Naive thymus-derived CD4-positive, alpha-beta T cell (primary cell): ENCODE measurements at regions not wholly inside any gene's neighbourhood (a gene's known extent, or its start where the extent isn't known, plus 50 kb on each side); places are given as distances from the start of the nearest gene placed in this dataset.

Experiments
- ATAC-seq: fragments of 150-1000 bp; cut with Tn5 transposase; 2 replicates; pipeline ENCODE4 v1.10.0; 2021; ENCODE audit warnings: mild to moderate bottlenecking, moderate library complexity
- CTCF ChIA-PET: fragments of 350-600 bp; sonication (Branson Sonifier 250); formaldehyde crosslinking; loops from one replicate; lab custom pipeline; 2021; ENCODE audit warnings: antibody characterized with exemption; lab: Charles Lee
- POLR2A ChIA-PET: fragments of 350-600 bp; sonication (Branson Sonifier 250); formaldehyde crosslinking; loops from one replicate; lab custom pipeline; 2021; ENCODE audit warnings: antibody characterized with exemption, inconsistent platforms; lab: Charles Lee
- DNase-seq, 9 donors: peaks; one replicate each; pipeline versions ENCODE4 v3.0.0 to v3.0.0-alpha.2; 2020 to 2022; ENCODE audit warnings: mixed read lengths in 1 of 9
- H3K27ac ChIP-seq: one replicate; pipeline ENCODE4 v1.7.0; 2013; ENCODE audit warnings: mild to moderate bottlenecking, low read depth, low read length, moderate library complexity
- H3K27me3 ChIP-seq, 2 donors: one replicate each; pipeline ENCODE4 v1.7.0; 2013; ENCODE audit warnings: low read length in 2 of 2, mild to moderate bottlenecking in 2 of 2, moderate library complexity in 2 of 2; ENCODE audit not compliant: control insufficient read depth in 2 of 2, insufficient read depth in 2 of 2
- H3K36me3 ChIP-seq, 3 experiments: 1 replicate in 2 of 3; 2 replicates in 1 of 3; pipeline ENCODE4 v1.7.0; 2013; ENCODE audit warnings: low read length in 3 of 3, mild to moderate bottlenecking in 3 of 3, moderate library complexity in 1 of 3; ENCODE audit not compliant: insufficient read depth in 3 of 3, control insufficient read depth in 2 of 3
- H3K4me1 ChIP-seq, 2 donors: one replicate each; pipeline ENCODE4 v1.7.0; 2013; ENCODE audit warnings: low read length in 2 of 2, mild to moderate bottlenecking in 2 of 2, moderate library complexity in 1 of 2; ENCODE audit not compliant: control insufficient read depth in 2 of 2, insufficient read depth in 2 of 2
- H3K4me3 ChIP-seq: 2 replicates; pipeline ENCODE4 v1.7.0; 2013; ENCODE audit warnings: mild to moderate bottlenecking, low read length
- H3K9me3 ChIP-seq, 3 experiments: 1 replicate in 2 of 3; 2 replicates in 1 of 3; pipeline ENCODE4 v1.7.0; 2013; ENCODE audit warnings: low read length in 3 of 3; ENCODE audit not compliant: control insufficient read depth in 2 of 3
- H3K27ac Mint-ChIP-seq, 9 donors: one replicate each; pipeline ENCODE4 v1.8.0; 2020 to 2022; ENCODE audit warnings: mixed read lengths in 9 of 9, mild to moderate bottlenecking in 8 of 9, moderate library complexity in 5 of 9, inconsistent platforms in 2 of 9
- H3K27me3 Mint-ChIP-seq, 5 donors: one replicate each; pipeline ENCODE4 v1.8.0; 2021 to 2022; ENCODE audit warnings: mixed read lengths in 5 of 5, mild to moderate bottlenecking in 1 of 5
- H3K36me3 Mint-ChIP-seq, 5 donors: one replicate each; pipeline ENCODE4 v1.8.0; 2020 to 2022; ENCODE audit warnings: mixed read lengths in 5 of 5, mild to moderate bottlenecking in 3 of 5, inconsistent platforms in 1 of 5
- H3K4me1 Mint-ChIP-seq, 7 donors: one replicate each; pipeline ENCODE4 v1.8.0; 2020 to 2022; ENCODE audit warnings: mixed read lengths in 7 of 7, mild to moderate bottlenecking in 3 of 7, inconsistent platforms in 1 of 7
- H3K4me3 Mint-ChIP-seq, 10 donors: one replicate each; pipeline ENCODE4 v1.8.0; 2020 to 2022; ENCODE audit warnings: mild to moderate bottlenecking in 10 of 10, mixed read lengths in 10 of 10, moderate library complexity in 6 of 10, inconsistent platforms in 2 of 10
- H3K9me3 Mint-ChIP-seq, 11 donors: one replicate each; pipeline ENCODE4 v1.8.0; 2020 to 2022; ENCODE audit warnings: mixed read lengths in 11 of 11, mild to moderate bottlenecking in 4 of 11, inconsistent platforms in 1 of 11, moderate library complexity in 1 of 11
- intact Hi-C, 2 donors: fragments of 100-400 bp; cut with micrococcal nuclease; formaldehyde crosslinking; loops; one replicate each; pipeline ENCODE4 v1.15.1; 2023

DNA sequence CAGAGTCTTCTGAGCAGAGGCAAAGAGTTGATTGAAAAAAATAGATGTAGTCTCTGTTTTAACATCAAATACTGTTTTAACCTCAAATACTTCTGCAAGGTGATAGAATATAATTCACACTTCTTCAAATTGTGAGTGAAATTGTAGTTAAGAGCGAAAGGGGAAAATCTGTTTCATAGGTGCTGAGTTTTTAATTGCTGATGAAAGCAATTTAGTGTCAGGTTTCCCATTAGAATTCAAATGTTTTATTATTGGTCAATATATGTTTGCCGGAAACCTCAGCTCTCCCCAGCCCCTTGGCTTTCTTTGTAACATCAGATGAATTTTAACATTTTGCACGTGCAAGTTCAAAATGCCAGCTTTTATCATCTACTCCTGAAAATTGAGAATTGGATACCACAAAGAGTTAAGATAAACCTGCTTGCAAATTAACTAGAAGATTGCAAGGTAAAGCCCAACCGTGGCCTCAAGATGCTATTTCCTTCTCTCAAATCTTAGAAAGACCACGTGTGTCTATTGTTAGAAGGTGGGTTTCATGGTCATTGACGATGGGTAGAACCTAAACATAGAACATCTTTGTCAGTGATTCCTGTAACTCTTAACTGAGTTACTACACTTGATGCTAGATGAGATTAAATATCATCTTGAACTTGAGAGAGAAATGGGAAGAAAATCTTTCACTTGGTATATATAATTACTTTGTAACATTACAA, 1824.2 kb upstream of the TENM3 start:
- no peak overlapping the region for H3K4me3 Mint-ChIP-seq
- no peaks in the 10 kb centered on the region for H3K36me3 Mint-ChIP-seq
- DNase-seq = no peak
- no peaks in the 10 kb centered on the region for H3K4me1 ChIP-seq
- no peaks in the 10 kb centered on the region for H3K36me3 ChIP-seq
- no peak for ATAC-seq
- H3K27ac ChIP-seq = no peak overlapping the region
- ChIA-PET CTCF (no interaction called here), POLR2A (no interaction called here)
- no peak overlapping the region for H3K27ac Mint-ChIP-seq
- H3K4me3 ChIP-seq = no peak overlapping the region
- no peaks in the 10 kb centered on the region for H3K27me3 Mint-ChIP-seq
- no peaks in the 10 kb centered on the region for H3K27me3 ChIP-seq
- peaks cover 0 to 14% (median 0%) of the 10 kb centered on the region in 11 donors for H3K9me3 Mint-ChIP-seq
- intact Hi-C loops = no loop called here
- no peaks in the 10 kb centered on the region for H3K9me3 ChIP-seq
- no peaks in the 10 kb centered on the region for H3K4me1 Mint-ChIP-seq

- H3K4me3 Mint-ChIP-seq = no peak overlapping the region
- H3K4me1 ChIP-seq = no peaks in the 10 kb centered on the region
- DNase-seq = no peak
- no peak for ATAC-seq
- H3K36me3 ChIP-seq = no peaks in the 10 kb centered on the region
- peaks cover 0 to 12% (median 0%) of the 10 kb centered on the region in 11 donors for H3K9me3 Mint-ChIP-seq
- CTCF ChIA-PET = no interaction called here
- no peaks in the 10 kb centered on the region for H3K36me3 Mint-ChIP-seq
- H3K27me3 ChIP-seq = no peaks in the 10 kb centered on the region
- no peaks in the 10 kb centered on the region for H3K9me3 ChIP-seq
- POLR2A ChIA-PET = no interaction called here
- H3K27ac Mint-ChIP-seq = no peak overlapping the region
- H3K4me3 ChIP-seq = no peak overlapping the region
- no peaks in the 10 kb centered on the region for H3K27me3 Mint-ChIP-seq
- H3K27ac ChIP-seq = no peak overlapping the region
- H3K4me1 Mint-ChIP-seq = no peaks in the 10 kb centered on the region
- intact Hi-C loops = no loop called here
Observed at GRCh38 chr4:180422989-180423711, 1820.1 kb upstream of the TENM3 start.

DNA sequence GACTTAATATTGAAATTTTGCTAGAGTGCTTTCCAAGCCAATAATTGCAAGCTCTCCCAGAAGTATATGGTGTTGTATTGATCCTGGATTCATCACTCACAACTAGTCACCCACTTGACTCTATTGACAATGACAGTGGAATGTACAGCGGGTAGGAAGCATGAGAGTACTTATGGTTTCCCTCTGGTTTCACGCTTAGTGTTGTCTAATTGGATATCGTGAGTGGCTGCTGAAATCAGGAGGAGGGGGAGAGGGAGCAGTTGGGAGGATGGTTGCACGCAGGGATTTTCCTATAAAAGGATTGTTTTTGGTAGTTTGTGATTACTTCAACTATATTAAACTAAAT, 1819.5 kb upstream of the TENM3 start:
- no peaks in the 10 kb centered on the region for H3K9me3 ChIP-seq
- ChIA-PET POLR2A (no interaction called here), CTCF (no interaction called here)
- Mint-ChIP-seq H3K27ac (no peak overlapping the region), H3K4me3 (no peak overlapping the region), H3K9me3 (peaks cover 0 to 12% (median 0%) of the 10 kb centered on the region in 11 donors), H3K4me1 (no peaks in the 10 kb centered on the region), H3K36me3 (no peaks in the 10 kb centered on the region), H3K27me3 (no peaks in the 10 kb centered on the region)
- no peak for DNase-seq
- no peaks in the 10 kb centered on the region for H3K36me3 ChIP-seq
- no peaks in the 10 kb centered on the region for H3K27me3 ChIP-seq
- ATAC-seq = no peak
- no peak overlapping the region for H3K4me3 ChIP-seq
- intact Hi-C loops = no loop called here
- no peaks in the 10 kb centered on the region for H3K4me1 ChIP-seq
- no peak overlapping the region for H3K27ac ChIP-seq

DNA sequence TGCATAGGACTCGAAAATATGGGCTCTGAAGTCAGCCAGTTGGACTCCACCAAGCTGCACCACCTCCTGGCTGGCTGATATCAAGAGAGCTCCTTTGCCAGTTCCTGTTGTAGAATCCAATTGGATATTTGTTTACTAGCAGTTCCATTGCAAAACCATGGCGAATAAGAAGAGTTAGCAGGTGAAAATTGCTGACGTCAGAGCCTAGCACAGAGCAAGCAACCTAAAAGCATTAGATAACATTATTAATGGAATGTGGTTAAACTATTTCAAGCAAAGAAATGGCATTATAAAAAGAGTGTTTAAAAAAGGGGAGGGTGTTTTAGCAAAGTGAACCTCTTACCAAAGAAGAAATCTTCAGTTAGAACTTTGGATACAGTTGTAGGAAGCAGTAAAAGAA, 1816.3 kb upstream of the TENM3 start:
- ATAC-seq (no peak), DNase-seq (no peak)
- ChIA-PET CTCF (no interaction called here), POLR2A (no interaction called here)
- H3K4me1 ChIP-seq = no peaks in the 10 kb centered on the region
- Mint-ChIP-seq H3K36me3 (no peaks in the 10 kb centered on the region), H3K27me3 (no peaks in the 10 kb centered on the region), H3K27ac (peak overlapping the region in 1 of 9 donors; percentile 52), H3K4me1 (no peaks in the 10 kb centered on the region), H3K9me3 (peaks cover 0 to 17% (median 0%) of the 10 kb centered on the region in 11 donors), H3K4me3 (no peak overlapping the region)
- no peak overlapping the region for H3K4me3 ChIP-seq
- no peak overlapping the region for H3K27ac ChIP-seq
- no peaks in the 10 kb centered on the region for H3K36me3 ChIP-seq
- intact Hi-C loops = no loop called here
- no peaks in the 10 kb centered on the region for H3K27me3 ChIP-seq
- H3K9me3 ChIP-seq = no peaks in the 10 kb centered on the region

DNA sequence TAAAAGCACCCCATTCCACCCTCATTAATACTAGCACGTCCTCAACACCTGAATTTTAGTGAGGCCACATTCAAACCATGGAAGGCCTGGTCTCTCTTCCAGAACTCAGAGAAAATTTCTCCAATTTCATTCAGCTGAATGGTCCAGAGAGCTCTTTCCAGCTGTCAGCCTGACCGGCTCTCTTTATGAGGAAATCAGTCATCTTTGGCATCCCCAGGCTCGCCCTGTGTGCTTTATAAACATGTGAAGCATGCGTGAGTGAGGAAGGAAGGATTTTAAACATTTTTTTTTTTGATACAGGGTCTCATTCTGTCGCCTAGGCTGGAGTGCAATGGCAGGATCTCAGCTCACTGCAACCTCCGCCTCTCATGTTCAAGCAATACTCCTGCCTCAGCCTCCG, 1812.9 kb upstream of the TENM3 start:
- intact Hi-C loops = no loop called here
- CTCF ChIA-PET = no interaction called here

DNA sequence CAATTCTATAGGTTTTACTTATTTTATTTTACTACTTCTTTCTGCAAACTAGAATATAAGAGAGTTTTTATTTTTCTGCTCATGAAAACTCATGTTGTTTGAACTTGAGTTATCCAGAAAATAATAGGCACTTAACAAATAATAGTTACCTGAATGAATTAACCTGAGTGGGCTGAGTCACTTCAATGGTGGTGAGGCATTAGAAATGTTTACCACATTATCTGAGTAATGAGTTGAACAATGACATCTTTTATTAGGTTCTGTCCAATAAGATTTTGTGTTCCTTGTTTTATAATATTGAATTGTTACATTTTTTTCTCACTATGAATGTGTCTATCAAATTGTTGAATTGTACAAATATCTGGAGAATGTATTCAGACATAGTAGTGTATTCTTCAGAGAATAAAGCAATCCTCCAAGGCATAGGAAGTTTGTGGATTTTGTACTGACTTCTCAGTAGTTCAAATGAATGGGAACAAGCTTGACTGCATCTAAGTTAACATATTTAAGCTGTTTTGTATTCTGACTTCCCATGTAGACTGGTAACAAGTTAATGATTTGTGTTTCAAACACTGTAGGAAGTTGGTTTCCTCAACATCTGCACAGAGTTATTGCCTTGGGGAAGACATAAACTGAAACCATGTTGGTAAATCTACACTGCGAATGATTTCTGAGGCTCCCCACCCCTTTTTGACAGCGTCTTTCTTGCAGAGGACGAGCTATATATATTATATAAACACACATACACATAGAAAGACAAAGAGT, 1808.9 kb upstream of the TENM3 start:
- no peak for ATAC-seq
- no peaks in the 10 kb centered on the region for H3K27me3 ChIP-seq
- no peaks in the 10 kb centered on the region for H3K4me1 ChIP-seq
- no peak overlapping the region for H3K27ac ChIP-seq
- ChIA-PET CTCF (no interaction called here), POLR2A (no interaction called here)
- peaks cover 0 to 16% (median 7%) of the 10 kb centered on the region in 7 donors for H3K4me1 Mint-ChIP-seq
- peaks cover 0 to 5% (median 0%) of the 10 kb centered on the region in 11 donors for H3K9me3 Mint-ChIP-seq
- H3K36me3 ChIP-seq = no peaks in the 10 kb centered on the region
- H3K9me3 ChIP-seq = no peaks in the 10 kb centered on the region
- DNase-seq = no peak
- no peak overlapping the region for H3K4me3 ChIP-seq
- H3K4me3 Mint-ChIP-seq = no peak overlapping the region
- intact Hi-C loops = no loop called here
- H3K27me3 Mint-ChIP-seq = no peaks in the 10 kb centered on the region
- no peak overlapping the region for H3K27ac Mint-ChIP-seq
- H3K36me3 Mint-ChIP-seq = no peaks in the 10 kb centered on the region

More for the DNA sequence above, 1812.9 kb upstream of the TENM3 start:
- H3K4me1 Mint-ChIP-seq = no peaks in the 10 kb centered on the region
- H3K9me3 Mint-ChIP-seq = peaks cover 0 to 17% (median 0%) of the 10 kb centered on the region in 11 donors
- POLR2A ChIA-PET = no interaction called here
- ATAC-seq = no peak
- no peaks in the 10 kb centered on the region for H3K36me3 Mint-ChIP-seq
- H3K9me3 ChIP-seq = no peaks in the 10 kb centered on the region
- H3K4me3 Mint-ChIP-seq = no peak overlapping the region
- no peak overlapping the region for H3K4me3 ChIP-seq
- no peak overlapping the region for H3K27ac ChIP-seq
- no peaks in the 10 kb centered on the region for H3K27me3 ChIP-seq
- H3K36me3 ChIP-seq = no peaks in the 10 kb centered on the region
- DNase-seq = no peak
- H3K27me3 Mint-ChIP-seq = no peaks in the 10 kb centered on the region
- H3K4me1 ChIP-seq = no peaks in the 10 kb centered on the region
- H3K27ac Mint-ChIP-seq = no peak overlapping the region
